K562 (cell line): ENCODE measurements at regions not wholly inside any gene's neighbourhood (a gene's known extent, or its start where the extent isn't known, plus 50 kb on each side); places are given as distances from the start of the nearest gene placed in this dataset.

ENCODE experiments used
- ATAC-seq: fragments of 200-7000 bp; cut with Tn5 transposase; 3 replicates; pipeline ENCODE4 v1.9.1; 2020; ENCODE audit warnings: moderate library complexity
- BruUV-seq: library from RNA; stranded (reverse); fragments of 400-500 nt; replicated peaks from 2 replicates; lab custom pipeline; 2021; lab: Mats Ljungman, UMichigan
- CTCF ChIA-PET: fragments of 300-600 bp; formaldehyde crosslinking; extraction: SDS; loops from one replicate; lab custom pipeline; 2021; ENCODE audit warnings: low intra/inter-chr PET ratio; lab: Yijun Ruan, JAX
- POLR2A ChIA-PET: fragments of 300-600, 350-650 bp; sonication (Branson Sonifier 250); formaldehyde crosslinking; extraction: SDS; loops from one replicate; lab custom pipeline; 2021; ENCODE audit warnings: antibody characterized with exemption, inconsistent platforms; lab: Yijun Ruan, JAX
- DNase-seq, 4 experiments: peaks; one replicate each; pipeline versions ENCODE4 v3.0.0 to v3.0.0-alpha.2; 2011 to 2018; ENCODE audit warnings: low spot score in 3 of 4, mixed read lengths in 3 of 4; ENCODE audit errors: extremely low read depth in 1 of 4
- FAIRE-seq: peaks from 2 replicates; lab custom pipeline; 2011; peaks lifted over from hg19 to GRCh38; lab: Jason Lieb, UNC
- H2AFZ ChIP-seq: 2 replicates; pipeline ENCODE4 v1.6.0; 2011; ENCODE audit warnings: low read depth, low read length, control low read depth, inconsistent platforms
- H3K27ac ChIP-seq: fragments of 200-600 bp; 3 replicates; pipeline ENCODE4 v1.8.0; 2011; ENCODE audit warnings: low read depth, mild to moderate bottlenecking, control low read depth, inconsistent platforms, low read length, moderate library complexity, mixed read lengths; ENCODE audit errors: extremely low read depth
- H3K27me3 ChIP-seq, 2 experiments: fragments of 300-600 bp in 1 of 2; 2 replicates in 1 of 2; 3 replicates in 1 of 2; pipeline versions ENCODE4 v1.6.0 to v1.8.0; 2011; ENCODE audit warnings: inconsistent platforms in 2 of 2, low read length in 2 of 2, mild to moderate bottlenecking in 1 of 2, mixed read lengths in 1 of 2, moderate library complexity in 1 of 2; ENCODE audit not compliant: control insufficient read depth in 2 of 2, insufficient read depth in 2 of 2
- H3K36me3 ChIP-seq: fragments of 300-600 bp; 3 replicates; pipeline ENCODE4 v1.8.0; 2011; ENCODE audit warnings: mild to moderate bottlenecking, low read length, inconsistent platforms; ENCODE audit not compliant: control insufficient read depth, insufficient read depth
- H3K4me1 ChIP-seq, 2 experiments: fragments of 200-600 bp in 1 of 2; replicated peaks in 1 of 2; 2 replicates in 1 of 2; 3 replicates in 1 of 2; pipeline versions ENCODE4 v1.5.1 to v1.8.0; 2011; ENCODE audit warnings: inconsistent platforms in 2 of 2, low read length in 2 of 2, mild to moderate bottlenecking in 1 of 2, mixed read lengths in 1 of 2, moderate library complexity in 1 of 2; ENCODE audit not compliant: control insufficient read depth in 2 of 2, insufficient read depth in 2 of 2
- H3K4me2 ChIP-seq: 2 replicates; pipeline ENCODE4 v1.6.1; 2011; ENCODE audit warnings: low read length, control low read depth, inconsistent platforms, mixed read lengths; ENCODE audit not compliant: insufficient read depth
- H3K4me3 ChIP-seq: fragments of 200-600 bp; sonication (generic), shearing (Covaris generic); 2 replicates; pipeline ENCODE4 v1.5.1; 2016; ENCODE audit warnings: control low read depth, inconsistent platforms
- H3K79me2 ChIP-seq: fragments of 200-600 bp; 3 replicates; pipeline ENCODE4 v1.8.0; 2011; ENCODE audit warnings: low read length, inconsistent platforms; ENCODE audit not compliant: control insufficient read depth, insufficient read depth
- H3K9ac ChIP-seq, 2 experiments: 2 replicates each; pipeline versions ENCODE4 v1.6.0 to v1.6.1; 2011; ENCODE audit warnings: low read depth in 2 of 2, low read length in 2 of 2, control low read depth in 1 of 2, inconsistent platforms in 1 of 2, mild to moderate bottlenecking in 1 of 2, mixed read lengths in 1 of 2; ENCODE audit not compliant: insufficient read depth in 1 of 2
- H3K9me1 ChIP-seq: one replicate; pipeline ENCODE4 v1.6.0; 2011; ENCODE audit warnings: inconsistent platforms, mild to moderate bottlenecking, low read length, moderate library complexity; ENCODE audit not compliant: control insufficient read depth, insufficient read depth
- H3K9me3 ChIP-seq: replicated peaks from 2 replicates; pipeline ENCODE4 v1.5.1; 2011; ENCODE audit warnings: low read depth, low read length, inconsistent platforms; ENCODE audit not compliant: control insufficient read depth, insufficient read depth
- H4K20me1 ChIP-seq: replicated peaks from 2 replicates; pipeline ENCODE4 v1.6.1; 2011; ENCODE audit warnings: low read length, inconsistent platforms, mixed read lengths; ENCODE audit not compliant: control insufficient read depth, insufficient read depth
- DNMT1 ChIP-seq: fragments of 450-650 bp; IDR thresholded peaks from 2 replicates; pipeline ENCODE4 v1.6.1; 2016; ENCODE audit warnings: antibody characterized with exemption, mild to moderate bottlenecking
- EHMT2 ChIP-seq: fragments of 450-650 bp; IDR thresholded peaks from 2 replicates; pipeline ENCODE4 v1.6.1; 2018; ENCODE audit warnings: antibody characterized with exemption
- ELF2 ChIP-seq: fragments of 250-450 bp; sonication (Bioruptor Pico); IDR thresholded peaks from 2 replicates; pipeline ENCODE4 v1.5.0; 2021; ENCODE audit warnings: mild to moderate bottlenecking
- FOXP1 ChIP-seq: sonication (generic); formaldehyde crosslinking; IDR thresholded peaks from 2 replicates; pipeline ENCODE4 v1.8.0; 2022; ENCODE audit warnings: mild to moderate bottlenecking, missing genetic modification reagents
- HNRNPUL1 ChIP-seq: fragments of 200-400 bp; formaldehyde crosslinking; IDR thresholded peaks from 2 replicates; pipeline ENCODE4 v1.6.1; 2017; ENCODE audit warnings: low read length
- LARP7 ChIP-seq: fragments of 450-650 bp; IDR thresholded peaks from 2 replicates; pipeline ENCODE4 v1.6.1; 2016
- LEF1 ChIP-seq: fragments of 450-650 bp; IDR thresholded peaks from 2 replicates; pipeline ENCODE4 v1.6.1; 2016; ENCODE audit warnings: mild to moderate bottlenecking
- NEUROD1 ChIP-seq: fragments of 150-350 bp; IDR thresholded peaks from 2 replicates; pipeline ENCODE4 v1.6.1; 2014; ENCODE audit warnings: borderline replicate concordance, low read length, low read depth; ENCODE audit not compliant: partially characterized antibody
- RBM34 ChIP-seq: fragments of 200-400 bp; formaldehyde crosslinking; IDR thresholded peaks from 2 replicates; pipeline ENCODE4 v1.6.1; 2018; ENCODE audit warnings: low read length, borderline replicate concordance; ENCODE audit not compliant: insufficient read depth
- SLC30A9 ChIP-seq: fragments of 250-450 bp; sonication (Bioruptor Pico); IDR thresholded peaks from 2 replicates; pipeline ENCODE4 v1.8.0; 2022; ENCODE audit warnings: mild to moderate bottlenecking, moderate library complexity
- SRSF1 ChIP-seq: fragments of 200-400 bp; formaldehyde crosslinking; IDR thresholded peaks from 2 replicates; pipeline ENCODE4 v1.6.1; 2017; ENCODE audit warnings: mild to moderate bottlenecking, low read depth, low read length, moderate library complexity
- ZNF217 ChIP-seq: sonication (generic); formaldehyde crosslinking; IDR thresholded peaks from 2 replicates; pipeline ENCODE4 v1.8.0; 2022; ENCODE audit warnings: mild to moderate bottlenecking, missing genetic modification reagents
- ZNF354B ChIP-seq: fragments of 250-450 bp; sonication (Bioruptor Pico); IDR thresholded peaks from 2 replicates; pipeline ENCODE4 v1.4.0; 2020
- ZNF717 ChIP-seq: fragments of 250-450 bp; sonication (Bioruptor Pico); IDR thresholded peaks from 2 replicates; pipeline ENCODE4 v1.5.0; 2021
- WGBS: fragments of 100-300 bp; shearing (Covaris generic); methylation state at CpG from one replicate; pipeline ENCODE4 v1.1.6; 2016; ENCODE audit warnings: low coverage, mixed read lengths; ENCODE audit not compliant: insufficient coverage; ENCODE audit errors: missing lambda C conversion rate; 5-methylcytosine and 5-hydroxymethylcytosine counted together
- in situ Hi-C: fragments of 300-500 bp; cut with MboI; formaldehyde crosslinking; loops from 4 replicates; pipeline ENCODE4 v1.15.0; 2018; ENCODE audit warnings: inconsistent platforms, mixed read lengths
- intact Hi-C: fragments of 100-400 bp; cut with micrococcal nuclease; formaldehyde crosslinking; loops from 2 replicates; pipeline ENCODE4 v1.14.2; 2022
- TF ChIP-seq, protein P1 (sequence below): fragments of 250-450 bp; sonication (Bioruptor Pico); IDR thresholded peaks from 2 replicates; pipeline ENCODE4 v1.4.0; 2020; ENCODE audit warnings: mild to moderate bottlenecking, moderate library complexity, borderline replicate concordance

- no peak overlapping the region for H3K4me2 ChIP-seq
- no peaks in the 10 kb centered on the region for H3K27me3 ChIP-seq
- intact Hi-C loops (no loop called here), in situ Hi-C loops (no loop called here)
- H3K27ac ChIP-seq = no peak overlapping the region
- no peak overlapping the region for H2AFZ ChIP-seq
- DNase-seq (no peak), FAIRE-seq (no peak), ATAC-seq (no peak)
- TF ChIP-seq NEUROD1 (no peak), ZNF717 (CRISPR knock-in tag) (no peak), EHMT2 (no peak), ELF2 (no peak), HNRNPUL1 (no peak)
- no peaks in the 10 kb centered on the region for H4K20me1 ChIP-seq
- no peak overlapping the region for H3K4me3 ChIP-seq
- H3K9ac ChIP-seq = no peak overlapping the region
- no peaks in the 10 kb centered on the region for H3K79me2 ChIP-seq
- no peaks in the 10 kb centered on the region for H3K9me1 ChIP-seq
- no TSS peak for BruUV-seq
- no peaks in the 10 kb centered on the region for H3K36me3 ChIP-seq
- POLR2A ChIA-PET = no interaction called here
- H3K9me3 ChIP-seq = no peaks in the 10 kb centered on the region
- CTCF ChIA-PET = no interaction called here
- 3% methylated on average over 2 of the region's 2 CpGs for WGBS
- H3K4me1 ChIP-seq = no peaks in the 10 kb centered on the region
These were observed 329.7 kb upstream of the WWC1 start for GRCh38 chr5:167961731-167962130.

DNA sequence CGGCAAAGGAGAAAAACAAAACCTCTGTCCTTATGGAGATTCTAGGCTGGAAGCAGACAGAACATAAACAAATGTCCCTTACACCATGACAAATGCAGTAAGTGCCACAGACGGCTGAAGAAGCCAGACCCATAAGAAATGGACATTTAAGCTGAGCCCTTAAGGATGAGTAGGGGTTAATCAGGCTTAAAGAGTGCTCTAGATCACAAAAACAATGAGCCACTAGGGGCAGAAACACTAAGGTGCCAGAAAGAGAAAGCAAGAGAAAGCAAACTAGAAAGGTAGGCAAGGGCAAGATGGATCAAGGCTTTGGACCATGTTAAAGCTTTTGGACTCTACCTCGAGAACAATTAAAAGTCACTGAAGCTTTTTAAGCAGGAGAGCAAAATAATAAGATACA, 326.9 kb upstream of the WWC1 start:
- no peaks in the 10 kb centered on the region for H3K36me3 ChIP-seq
- BruUV-seq = no TSS peak
- intact Hi-C loops = no loop called here
- 0% methylated on average over 3 of the region's 3 CpGs for WGBS
- no peaks in the 10 kb centered on the region for H3K79me2 ChIP-seq
- no peak overlapping the region for H3K4me3 ChIP-seq
- H3K4me2 ChIP-seq = no peak overlapping the region
- no peak overlapping the region for H3K27ac ChIP-seq
- no peak overlapping the region for H2AFZ ChIP-seq
- H4K20me1 ChIP-seq = no peaks in the 10 kb centered on the region
- no peak for ATAC-seq
- ChIA-PET POLR2A (no interaction called here), CTCF (no interaction called here)
- TF ChIP-seq HNRNPUL1 (no peak), FOXP1 (CRISPR knock-in tag) (no peak), SRSF1 (no peak), RBM34 (no peak), DNMT1 (no peak), SLC30A9 (no peak), LEF1 (no peak), LARP7 (no peak), ZNF354B (no peak), ZNF217 (CRISPR knock-in tag) (no peak)
- TF ChIP-seq, protein P1, sequence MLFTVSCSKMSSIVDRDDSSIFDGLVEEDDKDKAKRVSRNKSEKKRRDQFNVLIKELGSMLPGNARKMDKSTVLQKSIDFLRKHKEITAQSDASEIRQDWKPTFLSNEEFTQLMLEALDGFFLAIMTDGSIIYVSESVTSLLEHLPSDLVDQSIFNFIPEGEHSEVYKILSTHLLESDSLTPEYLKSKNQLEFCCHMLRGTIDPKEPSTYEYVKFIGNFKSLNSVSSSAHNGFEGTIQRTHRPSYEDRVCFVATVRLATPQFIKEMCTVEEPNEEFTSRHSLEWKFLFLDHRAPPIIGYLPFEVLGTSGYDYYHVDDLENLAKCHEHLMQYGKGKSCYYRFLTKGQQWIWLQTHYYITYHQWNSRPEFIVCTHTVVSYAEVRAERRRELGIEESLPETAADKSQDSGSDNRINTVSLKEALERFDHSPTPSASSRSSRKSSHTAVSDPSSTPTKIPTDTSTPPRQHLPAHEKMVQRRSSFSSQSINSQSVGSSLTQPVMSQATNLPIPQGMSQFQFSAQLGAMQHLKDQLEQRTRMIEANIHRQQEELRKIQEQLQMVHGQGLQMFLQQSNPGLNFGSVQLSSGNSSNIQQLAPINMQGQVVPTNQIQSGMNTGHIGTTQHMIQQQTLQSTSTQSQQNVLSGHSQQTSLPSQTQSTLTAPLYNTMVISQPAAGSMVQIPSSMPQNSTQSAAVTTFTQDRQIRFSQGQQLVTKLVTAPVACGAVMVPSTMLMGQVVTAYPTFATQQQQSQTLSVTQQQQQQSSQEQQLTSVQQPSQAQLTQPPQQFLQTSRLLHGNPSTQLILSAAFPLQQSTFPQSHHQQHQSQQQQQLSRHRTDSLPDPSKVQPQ = no peak
- no peak for FAIRE-seq
- H3K9me3 ChIP-seq = no peaks in the 10 kb centered on the region
- no peak overlapping the region for H3K9ac ChIP-seq
- in situ Hi-C loops = no loop called here
- no peaks in the 10 kb centered on the region for H3K27me3 ChIP-seq
- no peaks in the 10 kb centered on the region for H3K9me1 ChIP-seq
- H3K4me1 ChIP-seq = no peaks in the 10 kb centered on the region
- no peak for DNase-seq
